PC-9 (cell line): ENCODE measurements at regions not wholly inside any gene's neighbourhood (a gene's known extent, or its start where the extent isn't known, plus 50 kb on each side); places are given as distances from the start of the nearest gene placed in this dataset.

Source experiments
- EZH2 ChIP-seq: fragments of 200-600 bp; sonication (generic); IDR thresholded peaks from 2 replicates; pipeline ENCODE4 v1.8.0; 2017; ENCODE audit warnings: antibody characterized with exemption, low read depth
- TF ChIP-seq, protein P1 (sequence below): fragments of 200-600 bp; sonication (generic); conservative IDR thresholded peaks from 2 replicates; pipeline ENCODE4 v1.6.1; 2017; ENCODE audit warnings: mixed run types, antibody characterized with exemption, mild to moderate bottlenecking, moderate library complexity

DNA sequence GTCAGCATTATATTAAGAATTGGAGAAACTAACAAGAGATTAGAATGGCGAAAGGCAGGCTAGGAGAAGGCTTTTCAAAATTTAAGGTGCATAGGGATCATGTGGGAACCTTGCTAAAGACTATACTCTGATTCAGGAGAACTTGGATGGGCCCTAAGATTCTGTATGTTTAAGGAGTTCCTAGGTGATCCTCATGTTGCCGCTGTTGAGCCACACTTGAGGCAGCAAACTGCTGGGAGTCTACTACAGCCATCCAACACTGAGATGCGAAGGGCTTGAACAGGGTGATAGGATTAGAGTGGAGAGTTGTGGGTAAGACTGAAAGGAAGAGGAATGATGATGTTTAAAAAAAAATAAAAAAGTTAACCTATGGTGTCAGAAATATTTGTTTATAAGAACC is 1013.2 kb downstream of the MRPL39 start:
- TF ChIP-seq, protein P1, sequence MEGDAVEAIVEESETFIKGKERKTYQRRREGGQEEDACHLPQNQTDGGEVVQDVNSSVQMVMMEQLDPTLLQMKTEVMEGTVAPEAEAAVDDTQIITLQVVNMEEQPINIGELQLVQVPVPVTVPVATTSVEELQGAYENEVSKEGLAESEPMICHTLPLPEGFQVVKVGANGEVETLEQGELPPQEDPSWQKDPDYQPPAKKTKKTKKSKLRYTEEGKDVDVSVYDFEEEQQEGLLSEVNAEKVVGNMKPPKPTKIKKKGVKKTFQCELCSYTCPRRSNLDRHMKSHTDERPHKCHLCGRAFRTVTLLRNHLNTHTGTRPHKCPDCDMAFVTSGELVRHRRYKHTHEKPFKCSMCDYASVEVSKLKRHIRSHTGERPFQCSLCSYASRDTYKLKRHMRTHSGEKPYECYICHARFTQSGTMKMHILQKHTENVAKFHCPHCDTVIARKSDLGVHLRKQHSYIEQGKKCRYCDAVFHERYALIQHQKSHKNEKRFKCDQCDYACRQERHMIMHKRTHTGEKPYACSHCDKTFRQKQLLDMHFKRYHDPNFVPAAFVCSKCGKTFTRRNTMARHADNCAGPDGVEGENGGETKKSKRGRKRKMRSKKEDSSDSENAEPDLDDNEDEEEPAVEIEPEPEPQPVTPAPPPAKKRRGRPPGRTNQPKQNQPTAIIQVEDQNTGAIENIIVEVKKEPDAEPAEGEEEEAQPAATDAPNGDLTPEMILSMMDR, result no peak
- no peak for TF ChIP-seq EZH2
